ENCODE measurements at regions not wholly inside any gene's neighbourhood (a gene's known extent, or its start where the extent isn't known, plus 50 kb on each side); places are given as distances from the start of the nearest gene placed in this dataset.

- TF ChIP-seq EP300 (IDR thresholded peaks at IDR 0.05): no peak
- no peak for TF ChIP-seq CTCF (IDR thresholded peaks at IDR 0.05)
- TF ChIP-seq POLR2A (IDR thresholded peaks at IDR 0.05): no peak
These were observed 1947.2 kb downstream of the SUCLG1 start for GRCh38 chr2:82511894-82512293.

Data from upper lobe of left lung (tissue), 4 donors.